Hepatocyte (in vitro differentiated cells): ENCODE measurements at regions not wholly inside any gene's neighbourhood (a gene's known extent, or its start where the extent isn't known, plus 50 kb on each side); places are given as distances from the start of the nearest gene placed in this dataset.

ENCODE experiments used
- EZH2 ChIP-seq: fragments of 200-600 bp; sonication (generic); IDR thresholded peaks from 2 replicates; pipeline ENCODE4 v1.6.1; 2016; ENCODE audit warnings: antibody characterized with exemption, mild to moderate bottlenecking, borderline replicate concordance
- TF ChIP-seq, protein P1 (sequence below): fragments of 200-600 bp; sonication (generic); IDR thresholded peaks from 2 replicates; pipeline ENCODE4 v1.5.1; 2016; ENCODE audit warnings: antibody characterized with exemption, mild to moderate bottlenecking; ENCODE audit not compliant: poor library complexity

DNA sequence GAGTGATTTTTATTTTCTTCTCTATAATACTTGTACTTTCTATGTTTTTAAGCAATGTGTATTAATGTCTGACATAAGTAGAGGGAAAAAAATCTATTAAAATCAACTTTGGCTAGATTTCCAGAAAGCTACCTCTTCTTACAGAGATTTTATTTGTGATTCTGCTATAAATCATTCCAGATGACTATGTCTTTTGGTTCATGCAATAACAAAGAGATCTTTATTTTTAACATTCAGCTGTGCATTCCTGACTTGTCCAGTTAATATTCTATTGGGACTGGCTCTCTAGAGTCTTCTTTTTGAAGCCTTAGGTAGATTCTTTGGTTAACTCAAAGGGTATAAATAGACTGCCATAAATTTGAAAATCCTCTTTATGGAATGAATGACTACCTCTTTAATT, 74.3 kb upstream of the ARPP21 start:
- TF ChIP-seq, protein P1, sequence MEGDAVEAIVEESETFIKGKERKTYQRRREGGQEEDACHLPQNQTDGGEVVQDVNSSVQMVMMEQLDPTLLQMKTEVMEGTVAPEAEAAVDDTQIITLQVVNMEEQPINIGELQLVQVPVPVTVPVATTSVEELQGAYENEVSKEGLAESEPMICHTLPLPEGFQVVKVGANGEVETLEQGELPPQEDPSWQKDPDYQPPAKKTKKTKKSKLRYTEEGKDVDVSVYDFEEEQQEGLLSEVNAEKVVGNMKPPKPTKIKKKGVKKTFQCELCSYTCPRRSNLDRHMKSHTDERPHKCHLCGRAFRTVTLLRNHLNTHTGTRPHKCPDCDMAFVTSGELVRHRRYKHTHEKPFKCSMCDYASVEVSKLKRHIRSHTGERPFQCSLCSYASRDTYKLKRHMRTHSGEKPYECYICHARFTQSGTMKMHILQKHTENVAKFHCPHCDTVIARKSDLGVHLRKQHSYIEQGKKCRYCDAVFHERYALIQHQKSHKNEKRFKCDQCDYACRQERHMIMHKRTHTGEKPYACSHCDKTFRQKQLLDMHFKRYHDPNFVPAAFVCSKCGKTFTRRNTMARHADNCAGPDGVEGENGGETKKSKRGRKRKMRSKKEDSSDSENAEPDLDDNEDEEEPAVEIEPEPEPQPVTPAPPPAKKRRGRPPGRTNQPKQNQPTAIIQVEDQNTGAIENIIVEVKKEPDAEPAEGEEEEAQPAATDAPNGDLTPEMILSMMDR, result no peak
- TF ChIP-seq EZH2, result no peak
